Omental fat pad (tissue), 3 donors: ENCODE measurements at regions not wholly inside any gene's neighbourhood (a gene's known extent, or its start where the extent isn't known, plus 50 kb on each side); places are given as distances from the start of the nearest gene placed in this dataset.
"Not testable (repeated sequence)": the region's sequence is repeated elsewhere in the genome, so short reads cannot be mapped to it uniquely, and the experiment has no call there.

Source experiments
- ATAC-seq: fragments of 150-250 bp; one replicate; pipeline ENCODE4 v1.9.1; 2016; ENCODE audit warnings: mild to moderate bottlenecking, moderate library complexity; ENCODE audit not compliant: low FRiP score
- DNase-seq: peaks from one replicate; pipeline ENCODE4 v3.0.0-alpha.2; 2019; ENCODE audit warnings: low spot score
- CTCF ChIP-seq, 3 donors: fragments of 450-650 bp; IDR thresholded peaks; one replicate each; pipeline ENCODE4 v1.5.1; 2016 to 2017; ENCODE audit warnings: antibody characterized with exemption in 3 of 3, mild to moderate bottlenecking in 3 of 3, moderate library complexity in 2 of 3

GRCh38 chr10:2898509-2898860, 168.9 kb upstream of the PFKP start:
- ATAC-seq (no peak), DNase-seq (no peak)

GRCh38 chr10:2897619-2898508, 169.5 kb upstream of the PFKP start:
- DNase-seq (no peak), ATAC-seq (no peak)
- no peak for TF ChIP-seq CTCF (IDR thresholded peaks at IDR 0.05)

More at GRCh38 chr10:2898509-2898860, 168.9 kb upstream of the PFKP start:
- TF ChIP-seq CTCF (IDR thresholded peaks at IDR 0.05): no peak

- ATAC-seq, DNase-seq: not testable (repeated sequence)
Observed at GRCh38 chr10:2896334-2896733, 171.0 kb upstream of the PFKP start.

GRCh38 chr10:2895594-2896196, 171.7 kb upstream of the PFKP start:
- no peak for TF ChIP-seq CTCF (IDR thresholded peaks at IDR 0.05)
- no peak for DNase-seq
- ATAC-seq: no peak

GRCh38 chr10:2893991-2894390, 173.4 kb upstream of the PFKP start:
- DNase-seq (no peak), ATAC-seq (no peak)
- TF ChIP-seq CTCF (IDR thresholded peaks at IDR 0.05): no peak

GRCh38 chr10:2893158-2893845, 174.0 kb upstream of the PFKP start:
- ATAC-seq (no peak), DNase-seq (no peak)
- no peak for TF ChIP-seq CTCF (IDR thresholded peaks at IDR 0.05)

- ATAC-seq: no peak
- TF ChIP-seq CTCF (IDR thresholded peaks at IDR 0.05): no peak
Observed at GRCh38 chr10:2891770-2892124, 175.6 kb upstream of the PFKP start.

More at GRCh38 chr10:2891770-2892124, 175.6 kb upstream of the PFKP start:
- no peak for DNase-seq
